ENCODE measurements at regions not wholly inside any gene's neighbourhood (a gene's known extent, or its start where the extent isn't known, plus 50 kb on each side); places are given as distances from the start of the nearest gene placed in this dataset.

DNA sequence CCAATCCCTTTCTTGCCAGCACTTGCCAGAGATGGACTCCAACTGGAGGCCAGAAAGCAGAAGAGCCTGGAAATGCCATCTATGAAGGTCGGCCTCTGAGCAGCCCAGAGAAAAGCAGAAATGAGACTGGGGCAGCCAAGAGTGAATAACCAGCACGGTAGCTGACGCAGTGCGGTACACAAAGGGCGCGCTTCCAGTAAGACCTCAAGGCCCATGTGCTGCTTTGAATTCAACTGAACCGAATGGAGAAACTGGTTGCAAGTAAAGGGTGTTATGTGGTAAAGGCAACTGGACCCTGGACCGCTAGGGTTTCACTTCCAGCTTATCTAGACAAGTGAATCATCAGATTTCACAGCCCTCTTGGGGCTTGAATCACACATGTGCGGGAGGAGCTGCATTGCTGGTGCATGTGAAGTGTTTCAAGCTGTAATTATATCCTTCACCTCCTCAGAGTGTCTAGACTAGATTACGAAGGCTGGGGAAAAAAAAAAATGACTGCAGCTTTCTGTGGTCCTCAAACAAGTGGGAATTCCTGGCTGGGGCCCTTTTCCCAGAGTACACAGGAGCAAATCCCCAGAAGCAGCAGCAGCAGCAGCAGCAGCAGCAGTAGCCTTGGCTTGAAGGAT, 128.9 kb downstream of the CCDC34 start:
- Mint-ChIP-seq H3K9me3 (no peaks in the 10 kb centered on the region), H3K27me3 (ENCODE audit: low read depth in 2 of 2) (peaks cover 0 to 2% of the 10 kb centered on the region in 2 donors), H3K4me3 (no peak overlapping the region), H3K4me1 (no peaks in the 10 kb centered on the region), H3K36me3 (no peaks in the 10 kb centered on the region), H3K27ac (no peak overlapping the region)
- WGBS (ENCODE audit: insufficient coverage) = 78% methylated on average over 10 of the region's 10 CpGs
- TF ChIP-seq, protein P1, sequence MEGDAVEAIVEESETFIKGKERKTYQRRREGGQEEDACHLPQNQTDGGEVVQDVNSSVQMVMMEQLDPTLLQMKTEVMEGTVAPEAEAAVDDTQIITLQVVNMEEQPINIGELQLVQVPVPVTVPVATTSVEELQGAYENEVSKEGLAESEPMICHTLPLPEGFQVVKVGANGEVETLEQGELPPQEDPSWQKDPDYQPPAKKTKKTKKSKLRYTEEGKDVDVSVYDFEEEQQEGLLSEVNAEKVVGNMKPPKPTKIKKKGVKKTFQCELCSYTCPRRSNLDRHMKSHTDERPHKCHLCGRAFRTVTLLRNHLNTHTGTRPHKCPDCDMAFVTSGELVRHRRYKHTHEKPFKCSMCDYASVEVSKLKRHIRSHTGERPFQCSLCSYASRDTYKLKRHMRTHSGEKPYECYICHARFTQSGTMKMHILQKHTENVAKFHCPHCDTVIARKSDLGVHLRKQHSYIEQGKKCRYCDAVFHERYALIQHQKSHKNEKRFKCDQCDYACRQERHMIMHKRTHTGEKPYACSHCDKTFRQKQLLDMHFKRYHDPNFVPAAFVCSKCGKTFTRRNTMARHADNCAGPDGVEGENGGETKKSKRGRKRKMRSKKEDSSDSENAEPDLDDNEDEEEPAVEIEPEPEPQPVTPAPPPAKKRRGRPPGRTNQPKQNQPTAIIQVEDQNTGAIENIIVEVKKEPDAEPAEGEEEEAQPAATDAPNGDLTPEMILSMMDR (IDR thresholded peaks at IDR 0.05) = no peak
- DNase-seq (no peak), ATAC-seq (no peak)
- Histone ChIP-seq H3K4me1 (ENCODE audit: control insufficient read depth, insufficient read depth, low read length) (no peaks in the 10 kb centered on the region), H3K9me3 (ENCODE audit: control insufficient read depth, insufficient read depth, low read length) (no peaks in the 10 kb centered on the region), H3K4me3 (ENCODE audit: low read length) (no peak overlapping the region), H3K36me3 (ENCODE audit: control insufficient read depth, insufficient read depth, low read length) (no peaks in the 10 kb centered on the region), H3K27ac (ENCODE audit: low read length) (no peak overlapping the region), H3K27me3 (ENCODE audit: control insufficient read depth, insufficient read depth, low read length) (no peaks in the 10 kb centered on the region)
- intact Hi-C loops (cut with micrococcal nuclease) = no loop called here

DNA sequence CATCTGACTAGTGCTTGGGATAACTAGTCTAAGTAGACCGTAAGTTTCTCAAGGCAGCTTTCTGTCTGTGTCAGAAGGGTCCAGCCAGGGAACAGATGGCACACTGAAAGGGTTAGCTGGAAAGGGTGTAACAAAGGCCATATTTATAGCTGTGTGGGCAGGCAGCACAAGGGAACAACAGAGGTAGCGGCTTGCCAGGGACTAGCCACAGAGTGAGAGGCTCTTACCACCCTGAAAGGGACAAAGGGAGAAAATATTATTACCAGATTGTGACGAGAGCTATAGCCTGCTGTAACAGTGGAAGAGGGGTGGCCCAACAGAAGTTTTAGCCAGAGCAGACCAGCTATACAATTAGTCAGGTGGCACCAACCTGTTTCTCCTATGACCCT, 129.4 kb downstream of the CCDC34 start:
- Histone ChIP-seq H3K27me3 (ENCODE audit: control insufficient read depth, insufficient read depth, low read length) (no peaks in the 10 kb centered on the region), H3K4me3 (ENCODE audit: low read length) (no peak overlapping the region), H3K36me3 (ENCODE audit: control insufficient read depth, insufficient read depth, low read length) (no peaks in the 10 kb centered on the region), H3K4me1 (ENCODE audit: control insufficient read depth, insufficient read depth, low read length) (no peaks in the 10 kb centered on the region), H3K27ac (ENCODE audit: low read length) (no peak overlapping the region), H3K9me3 (ENCODE audit: control insufficient read depth, insufficient read depth, low read length) (no peaks in the 10 kb centered on the region)
- H3K4me3 Mint-ChIP-seq = no peak overlapping the region
- H3K4me1 Mint-ChIP-seq = no peaks in the 10 kb centered on the region
- WGBS (ENCODE audit: insufficient coverage) = 81% methylated on average over 3 of the region's 3 CpGs
- ATAC-seq (no peak), DNase-seq (no peak)
- no peaks in the 10 kb centered on the region for H3K36me3 Mint-ChIP-seq
- TF ChIP-seq, protein P1 (IDR thresholded peaks at IDR 0.05) = no peak
- intact Hi-C loops (cut with micrococcal nuclease) = no loop called here
- no peaks in the 10 kb centered on the region for H3K9me3 Mint-ChIP-seq
- peaks cover 0 to 2% of the 10 kb centered on the region in 2 donors for H3K27me3 Mint-ChIP-seq (ENCODE audit: low read depth in 2 of 2)
- H3K27ac Mint-ChIP-seq = no peak overlapping the region

DNA sequence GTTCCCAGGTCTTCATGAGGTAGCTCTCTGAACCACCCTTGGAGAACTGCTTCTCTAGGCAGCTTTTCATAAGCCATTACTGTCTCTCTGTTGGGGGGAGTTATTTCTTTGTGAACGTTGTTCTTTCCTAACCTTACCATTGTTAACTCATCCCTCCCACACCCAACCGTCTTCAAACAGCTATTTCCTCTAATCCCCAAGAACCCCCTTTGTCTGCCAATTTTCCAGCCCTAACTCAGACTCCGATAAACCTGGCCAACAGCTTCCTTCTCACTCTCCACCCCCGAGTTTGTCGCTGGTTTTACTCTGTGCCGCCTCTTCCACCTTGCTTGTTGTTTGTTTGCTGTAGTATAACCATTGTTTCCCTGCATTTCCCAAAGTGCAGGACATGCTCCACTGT, 131.5 kb downstream of the CCDC34 start:
- Mint-ChIP-seq H3K27ac (no peak overlapping the region), H3K4me1 (no peaks in the 10 kb centered on the region), H3K4me3 (no peak overlapping the region), H3K27me3 (ENCODE audit: low read depth in 2 of 2) (peaks cover 0 to 2% of the 10 kb centered on the region in 2 donors), H3K9me3 (no peaks in the 10 kb centered on the region), H3K36me3 (no peaks in the 10 kb centered on the region)
- no peak overlapping the region for H3K4me3 ChIP-seq (ENCODE audit: low read length)
- no peaks in the 10 kb centered on the region for H3K36me3 ChIP-seq (ENCODE audit: control insufficient read depth, insufficient read depth, low read length)
- TF ChIP-seq, protein P1 (IDR thresholded peaks at IDR 0.05) = no peak
- intact Hi-C loops (cut with micrococcal nuclease) = no loop called here
- ATAC-seq (no peak), DNase-seq (no peak)
- WGBS (ENCODE audit: insufficient coverage) = 52% methylated on average over 5 of the region's 6 CpGs
- no peaks in the 10 kb centered on the region for H3K4me1 ChIP-seq (ENCODE audit: control insufficient read depth, insufficient read depth, low read length)
- no peak overlapping the region for H3K27ac ChIP-seq (ENCODE audit: low read length)
- H3K27me3 ChIP-seq (ENCODE audit: control insufficient read depth, insufficient read depth, low read length) = no peaks in the 10 kb centered on the region
- H3K9me3 ChIP-seq (ENCODE audit: control insufficient read depth, insufficient read depth, low read length) = no peaks in the 10 kb centered on the region

DNA sequence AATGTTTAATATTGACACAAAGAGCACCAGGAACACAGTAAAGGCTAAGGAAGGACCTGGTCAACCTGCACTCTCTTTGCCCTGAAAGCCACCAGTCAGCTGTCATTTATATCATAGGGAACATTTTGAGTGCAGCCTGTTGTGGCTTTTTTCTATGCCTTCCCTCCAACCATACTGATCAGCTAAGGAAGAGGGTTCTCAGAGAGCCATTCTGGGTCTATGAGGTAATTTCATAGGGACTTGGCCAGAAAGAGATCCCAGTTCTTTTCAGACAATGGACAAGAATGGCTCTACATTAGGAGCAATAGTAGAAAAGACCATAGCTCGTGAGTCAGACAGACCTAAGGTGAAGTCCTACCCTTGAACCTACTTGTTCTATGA, 132.8 kb downstream of the CCDC34 start:
- Histone ChIP-seq H3K27ac (ENCODE audit: low read length) (no peak overlapping the region), H3K4me3 (ENCODE audit: low read length) (no peak overlapping the region), H3K4me1 (ENCODE audit: control insufficient read depth, insufficient read depth, low read length) (no peaks in the 10 kb centered on the region), H3K9me3 (ENCODE audit: control insufficient read depth, insufficient read depth, low read length) (no peaks in the 10 kb centered on the region), H3K27me3 (ENCODE audit: control insufficient read depth, insufficient read depth, low read length) (no peaks in the 10 kb centered on the region), H3K36me3 (ENCODE audit: control insufficient read depth, insufficient read depth, low read length) (no peaks in the 10 kb centered on the region)
- intact Hi-C loops (cut with micrococcal nuclease) = no loop called here
- no peak for DNase-seq
- no peak for ATAC-seq
- H3K27me3 Mint-ChIP-seq (ENCODE audit: low read depth in 2 of 2) = peaks cover 0 to 2% of the 10 kb centered on the region in 2 donors
- no peak overlapping the region for H3K4me3 Mint-ChIP-seq
- no peaks in the 10 kb centered on the region for H3K4me1 Mint-ChIP-seq
- no peaks in the 10 kb centered on the region for H3K9me3 Mint-ChIP-seq
- WGBS (ENCODE audit: insufficient coverage) = 79% methylated on average over 1 of the region's 1 CpG
- TF ChIP-seq, protein P1 (IDR thresholded peaks at IDR 0.05) = no peak
- H3K27ac Mint-ChIP-seq = no peak overlapping the region
- no peaks in the 10 kb centered on the region for H3K36me3 Mint-ChIP-seq
